Right lung (tissue), 2 donors: ENCODE measurements at regions not wholly inside any gene's neighbourhood (a gene's known extent, or its start where the extent isn't known, plus 50 kb on each side); places are given as distances from the start of the nearest gene placed in this dataset.
"Not testable (repeated sequence)": the region's sequence is repeated elsewhere in the genome, so short reads cannot be mapped to it uniquely, and the experiment has no call there.

Experiments
- DNase-seq, 2 donors: peaks; one replicate each; pipeline ENCODE4 v3.0.0-alpha.2; 2013

- no peak for DNase-seq
These were observed 972.1 kb downstream of the C4orf33 start for GRCh38 chr4:130068072-130068471.

GRCh38 chr4:130071746-130072145, 975.8 kb downstream of the C4orf33 start:
- DNase-seq, result no peak

- DNase-seq, result no peak
These were observed 977.3 kb downstream of the C4orf33 start for GRCh38 chr4:130073145-130073790.

- DNase-seq, result no peak
These were observed 978.1 kb downstream of the C4orf33 start for GRCh38 chr4:130074096-130074495.

- DNase-seq, result no peak
These were observed 981.3 kb downstream of the C4orf33 start for GRCh38 chr4:130077275-130077674.

- not testable (repeated sequence) for DNase-seq
These were observed 983.1 kb downstream of the C4orf33 start for GRCh38 chr4:130079027-130079426.

- no peak for DNase-seq
These were observed 985.0 kb downstream of the C4orf33 start for GRCh38 chr4:130080872-130081451.

- DNase-seq, result no peak
These were observed 994.5 kb downstream of the C4orf33 start for GRCh38 chr4:130090427-130090826.

- DNase-seq, result no peak
These were observed 996.4 kb downstream of the C4orf33 start for GRCh38 chr4:130092187-130093015.

- DNase-seq, result peak; percentile 9 to 10
These were observed 1003.2 kb downstream of the C4orf33 start for GRCh38 chr4:130099105-130099504.

GRCh38 chr4:130110189-130110588, 1014.2 kb downstream of the C4orf33 start:
- no peak for DNase-seq

GRCh38 chr4:130110770-130111169, 1014.8 kb downstream of the C4orf33 start:
- no peak for DNase-seq

- DNase-seq, result no peak
These were observed 1028.1 kb downstream of the C4orf33 start for GRCh38 chr4:130124066-130124465.

- DNase-seq, result peak; percentile 31 to 38
These were observed 1029.5 kb downstream of the C4orf33 start for GRCh38 chr4:130125467-130125866.

GRCh38 chr4:130127297-130127696, 1031.3 kb downstream of the C4orf33 start:
- no peak for DNase-seq

- DNase-seq, result no peak
These were observed 1035.6 kb downstream of the C4orf33 start for GRCh38 chr4:130131536-130131935.

GRCh38 chr4:130141651-130142050, 1045.7 kb downstream of the C4orf33 start:
- DNase-seq, result no peak

GRCh38 chr4:130143656-130144055, 1047.7 kb downstream of the C4orf33 start:
- DNase-seq, result no peak

GRCh38 chr4:130146773-130147172, 1050.8 kb downstream of the C4orf33 start:
- no peak for DNase-seq

- DNase-seq, result no peak
These were observed 1051.7 kb downstream of the C4orf33 start for GRCh38 chr4:130147641-130148040.

GRCh38 chr4:130154901-130155300, 1058.9 kb downstream of the C4orf33 start:
- no peak for DNase-seq

- no peak for DNase-seq
These were observed 1067.7 kb downstream of the C4orf33 start for GRCh38 chr4:130163701-130164100.

GRCh38 chr4:130165381-130165780, 1069.4 kb downstream of the C4orf33 start:
- DNase-seq, result no peak
